Fibroblast of gingiva (primary cell): ENCODE measurements at regions not wholly inside any gene's neighbourhood (a gene's known extent, or its start where the extent isn't known, plus 50 kb on each side); places are given as distances from the start of the nearest gene placed in this dataset.
A peak's percentile ranks its signal among the peaks of the same experiment; 100 is the strongest.
"Not testable (repeated sequence)": the region's sequence is repeated elsewhere in the genome, so short reads cannot be mapped to it uniquely, and the experiment has no call there.

ENCODE experiments used
- DNase-seq: peaks from one replicate; pipeline ENCODE4 v3.0.0-alpha.2; 2011; ENCODE audit warnings: low read depth

GRCh38 chr1:102500758-102501157 is 504.0 kb upstream of the OLFM3 start:
- DNase-seq: no peak

GRCh38 chr1:102498929-102499328 is 502.2 kb upstream of the OLFM3 start:
- DNase-seq: peak; percentile 37

GRCh38 chr1:102497810-102498209 is 501.1 kb upstream of the OLFM3 start:
- DNase-seq: not testable (repeated sequence)

- DNase-seq: no peak
These were observed 475.8 kb upstream of the OLFM3 start for GRCh38 chr1:102472520-102472919.

- DNase-seq: no peak
These were observed 474.0 kb upstream of the OLFM3 start for GRCh38 chr1:102470767-102471166.

GRCh38 chr1:102466487-102466886 is 469.8 kb upstream of the OLFM3 start:
- DNase-seq: no peak

- DNase-seq: no peak
These were observed 466.6 kb upstream of the OLFM3 start for GRCh38 chr1:102463328-102463727.

- DNase-seq: not testable (repeated sequence)
These were observed 445.6 kb upstream of the OLFM3 start for GRCh38 chr1:102442317-102442716.

GRCh38 chr1:102435483-102435882 is 438.8 kb upstream of the OLFM3 start:
- no peak for DNase-seq

GRCh38 chr1:102434421-102434820 is 437.7 kb upstream of the OLFM3 start:
- no peak for DNase-seq

- DNase-seq: no peak
These were observed 434.5 kb upstream of the OLFM3 start for GRCh38 chr1:102431253-102431652.

GRCh38 chr1:102420034-102420433 is 423.3 kb upstream of the OLFM3 start:
- no peak for DNase-seq
